GM21737 (cell line): ENCODE measurements at regions not wholly inside any gene's neighbourhood (a gene's known extent, or its start where the extent isn't known, plus 50 kb on each side); places are given as distances from the start of the nearest gene placed in this dataset.

ENCODE experiments used
- ATAC-seq: cut with Tn5 transposase; IDR thresholded peaks from one replicate; pipeline ENCODE4 v1.9.1; 2021; ENCODE audit warnings: mild to moderate bottlenecking, moderate library complexity; ENCODE audit not compliant: unreplicated experiment

DNA sequence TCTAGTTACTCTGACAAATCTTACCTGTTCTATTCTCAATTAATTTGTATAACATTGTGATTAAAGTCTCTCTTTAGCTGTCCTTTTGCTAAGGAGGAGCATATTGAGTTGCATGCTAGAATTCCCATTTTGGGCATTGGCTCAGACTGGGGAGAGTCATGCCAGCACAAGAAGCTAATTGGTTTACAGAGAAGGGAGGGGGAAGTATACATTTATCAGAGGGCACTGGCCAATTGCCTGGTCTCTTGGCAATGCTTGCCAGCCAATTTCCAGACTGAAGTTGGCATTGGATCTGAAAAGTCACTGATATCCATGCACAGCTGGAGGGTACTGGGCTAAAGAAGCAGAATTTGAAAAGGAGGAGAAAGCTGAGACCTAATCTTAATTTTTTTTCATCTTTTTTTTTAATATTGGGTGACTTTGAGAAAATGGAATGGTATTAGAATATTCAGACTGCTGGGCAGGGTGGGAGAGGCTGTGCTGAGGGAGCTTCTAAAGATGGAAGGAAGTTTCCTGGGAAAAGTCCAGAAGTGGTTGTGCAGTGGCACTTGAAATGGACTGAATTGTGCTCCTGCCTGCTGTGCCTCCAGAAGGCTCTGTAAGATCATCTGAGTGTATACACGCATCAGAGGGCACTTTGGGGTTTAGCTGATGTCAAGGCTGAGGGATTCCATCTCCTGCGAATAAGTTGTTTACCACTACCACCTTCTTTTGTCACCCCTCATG, 365.2 kb upstream of the DPH6 start:
- no peak for ATAC-seq

DNA sequence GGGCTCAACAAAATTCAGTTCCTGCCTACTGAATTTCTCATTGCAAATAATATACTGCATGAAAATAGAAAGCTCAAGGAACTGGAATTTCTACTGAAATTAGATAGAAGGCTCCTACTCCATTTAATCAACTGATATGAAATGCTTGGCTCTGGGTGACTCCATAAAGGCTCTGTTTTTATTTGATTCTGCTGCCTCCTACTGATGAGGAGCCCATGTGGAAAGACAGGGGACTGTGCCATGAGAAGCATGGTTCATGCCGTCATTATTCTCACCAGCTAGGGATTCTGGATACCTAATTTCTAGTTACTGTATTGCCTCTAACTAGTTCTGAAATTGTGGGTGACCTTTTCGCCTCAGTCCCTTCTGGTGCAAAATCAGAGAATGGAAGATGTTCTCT, 366.2 kb upstream of the DPH6 start:
- no peak for ATAC-seq

DNA sequence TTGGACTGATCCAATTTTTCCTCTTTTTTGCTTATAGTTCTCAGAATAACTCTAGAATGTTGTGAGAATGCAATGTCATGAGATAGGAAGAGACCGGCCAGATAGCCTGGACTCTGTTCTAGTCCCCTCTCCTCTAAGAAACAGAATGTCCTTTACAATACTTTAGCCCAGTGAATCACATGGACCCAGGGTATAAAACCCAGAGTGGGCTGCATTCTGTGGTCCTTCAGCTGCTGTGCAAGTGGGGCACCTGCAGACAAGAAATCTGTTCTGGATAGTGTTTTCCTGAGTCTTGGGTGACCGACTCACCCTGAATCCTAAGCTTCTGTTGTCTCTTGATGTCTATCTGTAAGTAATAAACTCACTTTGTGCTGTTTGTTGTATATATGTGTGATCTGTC, 368.6 kb upstream of the DPH6 start:
- ATAC-seq: no peak

DNA sequence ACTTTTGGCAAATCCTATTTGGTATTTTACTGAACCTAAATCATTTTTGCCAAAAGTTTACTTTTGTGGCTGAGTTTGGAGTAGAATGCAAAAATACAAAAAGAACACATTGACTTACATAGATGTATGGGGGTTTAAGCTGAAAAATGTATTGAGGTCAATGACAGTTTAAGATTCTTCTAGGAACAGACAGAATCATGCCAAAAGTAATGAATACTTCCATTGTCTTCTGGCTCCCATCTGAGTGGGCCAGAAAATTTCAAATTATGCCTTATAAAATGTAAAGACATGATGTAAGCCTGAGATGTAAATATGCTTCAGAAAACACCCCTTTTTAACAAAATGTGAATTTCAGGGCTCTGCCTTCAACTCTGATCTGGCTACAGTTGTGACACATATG, 375.1 kb upstream of the DPH6 start:
- ATAC-seq: no peak

DNA sequence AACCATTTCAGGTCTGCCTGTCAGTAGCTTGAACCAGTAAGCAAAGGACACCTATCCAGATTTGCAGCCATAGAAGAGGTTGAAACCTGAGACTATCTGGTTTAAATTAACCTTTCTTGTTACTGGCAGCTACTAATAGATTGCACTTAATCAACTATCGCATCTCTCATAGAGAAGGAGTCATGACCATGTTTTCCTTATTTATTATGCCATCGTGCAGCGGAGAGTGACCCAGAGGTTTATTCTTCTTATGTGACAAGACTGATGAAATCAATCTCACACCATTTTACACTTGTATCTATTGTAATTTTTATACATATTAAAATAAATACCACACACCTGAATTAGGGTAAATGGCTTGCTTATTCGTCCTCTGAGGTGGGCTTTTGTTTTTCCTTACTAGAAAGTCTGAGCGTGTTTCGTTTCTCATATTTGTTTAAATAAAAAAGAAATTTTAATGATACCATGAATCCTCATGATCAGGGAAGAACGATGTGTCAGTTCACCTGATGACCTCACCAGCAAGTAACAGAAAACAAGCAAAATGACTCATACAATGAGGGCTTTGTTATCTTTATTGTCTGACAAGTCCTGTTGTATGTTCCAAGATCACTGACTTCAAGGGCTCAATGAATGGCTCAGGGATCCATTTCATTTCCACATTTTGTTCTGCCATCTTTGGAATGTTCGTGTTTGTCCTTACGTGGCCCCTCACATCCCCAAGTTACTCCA, 379.5 kb upstream of the DPH6 start:
- no peak for ATAC-seq

DNA sequence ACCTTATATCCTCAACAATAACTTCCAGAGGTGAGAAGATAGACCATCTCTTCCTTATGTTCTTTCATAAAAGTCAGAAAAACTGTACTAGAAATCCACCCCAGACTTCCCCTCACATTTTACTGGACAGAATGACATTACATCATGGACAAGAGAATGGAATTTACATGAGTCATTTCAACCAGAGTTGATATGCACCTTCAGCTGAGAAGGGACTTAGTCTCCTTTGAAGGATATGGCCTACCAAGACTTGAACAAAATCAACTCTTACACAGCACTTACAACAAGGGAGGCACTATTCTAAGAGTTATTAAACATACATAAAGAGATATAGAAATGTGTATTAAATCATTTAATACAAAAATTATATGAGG, 380.0 kb upstream of the DPH6 start:
- no peak for ATAC-seq

DNA sequence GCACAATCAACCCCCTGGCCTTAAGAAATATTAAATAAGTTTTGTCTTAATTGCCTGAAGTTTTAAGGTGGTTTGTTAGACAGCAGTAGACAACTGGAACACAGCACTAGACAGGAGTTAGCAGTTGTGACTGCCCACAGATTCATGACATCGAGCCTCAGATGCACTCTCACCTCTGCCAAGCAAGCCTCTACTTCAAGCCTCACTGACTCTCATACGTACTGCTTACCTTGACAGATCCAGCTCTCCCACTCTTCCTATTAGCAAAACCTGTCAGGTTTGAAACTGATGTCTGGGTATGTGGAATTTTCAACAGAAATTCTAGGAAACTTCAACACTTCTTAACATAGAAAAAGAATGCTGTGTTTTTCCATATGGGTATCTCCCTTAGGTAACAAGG, 382.9 kb upstream of the DPH6 start:
- no peak for ATAC-seq

DNA sequence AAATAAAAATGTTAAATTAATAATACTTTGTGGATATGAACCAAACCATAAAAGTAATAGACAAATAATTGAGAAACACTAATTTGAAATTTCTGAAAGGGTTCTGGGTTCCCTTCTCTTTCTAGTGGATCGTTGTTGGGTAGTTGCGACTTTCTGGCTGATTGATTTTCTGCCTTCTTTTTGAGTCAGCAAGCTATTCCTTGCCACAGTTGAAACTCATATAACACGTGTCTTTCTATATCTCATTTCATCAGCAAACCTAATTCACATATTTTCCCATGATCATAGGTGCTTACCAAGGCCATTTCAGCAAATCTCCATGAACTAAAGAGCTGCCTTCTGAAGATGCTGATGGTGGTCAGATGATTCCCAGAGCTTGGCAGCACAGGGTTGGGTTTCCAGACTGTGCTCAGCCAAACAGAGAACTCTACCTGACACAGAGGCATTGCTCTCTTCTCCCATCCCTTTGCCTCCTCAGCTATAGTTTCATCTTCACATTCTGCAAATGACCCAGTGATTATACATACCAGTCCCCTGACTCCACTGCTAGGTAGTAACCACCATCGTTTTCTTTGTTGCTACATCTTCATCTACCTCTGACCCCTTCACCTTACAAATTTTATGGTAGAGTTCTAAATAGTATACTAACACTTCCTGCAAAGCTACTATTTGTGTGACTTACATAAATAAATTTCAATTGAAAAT, 383.9 kb upstream of the DPH6 start:
- no peak for ATAC-seq

DNA sequence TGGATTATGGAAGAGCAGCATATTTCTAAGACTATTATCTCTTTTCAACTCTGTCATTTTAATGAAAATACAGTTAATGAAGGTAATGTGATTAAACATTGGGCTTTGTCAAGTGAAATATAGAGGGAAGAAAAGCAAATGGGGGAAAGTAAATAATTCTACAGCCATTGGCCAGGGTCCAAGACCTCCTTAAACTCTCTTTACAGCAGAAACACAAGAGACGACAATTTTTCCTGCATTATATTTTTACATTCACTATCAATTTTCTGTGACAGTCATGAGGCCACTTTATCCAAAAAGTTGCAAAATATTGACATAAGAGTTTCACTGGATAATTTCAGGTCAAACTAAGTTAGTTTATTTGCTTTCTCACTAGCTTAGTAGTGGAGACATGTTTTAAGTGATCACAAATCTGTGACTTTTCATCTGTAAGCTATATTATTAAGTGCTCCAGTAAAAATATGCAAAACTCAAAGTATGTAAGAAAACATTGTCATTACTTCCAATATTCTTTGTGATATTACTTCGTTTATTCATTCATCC, 385.9 kb upstream of the DPH6 start:
- ATAC-seq: no peak

DNA sequence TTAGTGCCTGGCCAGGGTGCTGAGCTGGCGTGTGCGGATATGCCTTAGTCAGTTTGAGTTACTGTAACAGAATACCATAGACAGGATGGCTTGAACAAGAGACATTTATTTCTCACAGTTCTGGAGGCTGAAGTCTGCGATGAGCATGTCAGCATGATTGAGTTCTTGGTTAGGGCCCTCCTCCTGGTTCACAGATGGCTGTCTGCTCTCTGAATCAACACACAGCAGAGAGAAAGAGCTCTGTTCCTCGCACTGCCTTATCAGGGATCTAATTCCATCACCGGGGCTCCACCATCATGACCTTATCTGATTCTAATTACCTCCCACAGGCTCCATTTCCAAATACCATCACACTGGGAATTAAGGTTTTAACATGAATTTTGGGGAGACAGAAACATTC, 386.6 kb upstream of the DPH6 start:
- no peak for ATAC-seq

DNA sequence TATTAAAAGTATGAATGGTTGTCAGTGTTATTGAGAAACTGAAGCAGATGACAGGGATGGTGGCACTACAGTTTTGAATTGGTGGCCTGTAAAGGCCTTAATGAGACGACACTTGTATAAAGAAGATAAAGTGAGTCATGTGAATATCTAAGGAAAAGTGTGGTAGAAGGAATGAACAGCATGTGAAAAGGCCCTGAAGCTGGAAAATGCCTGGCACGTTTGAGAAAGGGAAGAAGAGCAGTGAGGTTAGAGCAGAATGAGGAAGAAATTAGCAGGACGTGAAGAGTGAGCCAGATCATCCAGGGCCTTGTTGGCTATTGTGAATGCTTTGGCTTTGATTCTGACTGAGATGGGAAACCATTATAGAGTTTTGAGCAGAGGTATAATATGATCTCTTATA, 387.6 kb upstream of the DPH6 start:
- no peak for ATAC-seq

DNA sequence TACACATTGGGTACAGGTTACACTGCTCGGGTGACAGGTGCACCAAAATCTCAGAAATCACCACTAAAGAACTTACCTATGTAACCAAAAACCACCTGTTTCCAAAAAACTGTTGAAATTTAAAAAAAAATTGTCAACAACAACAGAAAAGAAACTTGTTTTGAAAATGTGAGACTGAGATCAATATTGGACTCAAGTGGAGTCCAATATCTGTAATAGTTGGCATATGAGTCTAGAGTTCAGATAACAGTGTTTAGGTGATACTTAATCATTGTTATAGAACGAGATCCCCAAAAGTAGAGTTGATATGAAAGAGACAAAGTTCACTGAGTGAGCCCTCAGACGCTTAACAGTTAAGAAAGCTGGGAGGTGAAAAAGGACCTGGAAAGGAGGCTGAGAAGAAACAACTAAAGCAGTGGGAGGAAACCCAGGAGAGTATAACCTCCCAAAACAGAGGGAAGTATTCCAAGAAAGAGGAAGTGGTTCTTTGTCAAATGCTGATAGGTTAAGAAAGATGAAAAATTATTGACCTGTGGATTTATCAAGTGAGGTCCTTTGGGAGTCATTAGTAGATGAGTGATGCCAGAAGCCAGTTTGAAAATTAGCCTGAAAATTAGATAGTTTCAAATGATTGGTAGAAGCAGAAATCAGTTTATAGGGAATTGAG, 388.6 kb upstream of the DPH6 start:
- ATAC-seq: no peak

DNA sequence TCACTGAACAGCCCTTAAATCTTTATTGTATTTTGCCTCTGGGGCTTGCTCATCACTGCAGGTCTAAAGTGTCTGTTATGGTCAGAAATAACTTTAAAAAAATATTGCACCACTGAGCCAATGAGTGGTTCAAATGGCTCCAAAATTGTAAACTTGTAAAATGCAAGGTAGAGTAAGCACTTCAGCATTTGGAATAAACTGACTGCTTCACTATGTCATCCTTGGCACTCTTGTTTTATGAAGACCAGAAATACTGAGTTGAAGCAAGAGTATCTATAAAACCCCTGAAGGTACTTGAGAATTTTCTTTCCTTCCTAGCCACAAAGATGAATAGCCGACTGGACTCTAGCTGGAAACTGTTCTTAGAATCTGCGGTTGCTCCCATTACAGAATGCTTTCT, 390.3 kb upstream of the DPH6 start:
- no peak for ATAC-seq

DNA sequence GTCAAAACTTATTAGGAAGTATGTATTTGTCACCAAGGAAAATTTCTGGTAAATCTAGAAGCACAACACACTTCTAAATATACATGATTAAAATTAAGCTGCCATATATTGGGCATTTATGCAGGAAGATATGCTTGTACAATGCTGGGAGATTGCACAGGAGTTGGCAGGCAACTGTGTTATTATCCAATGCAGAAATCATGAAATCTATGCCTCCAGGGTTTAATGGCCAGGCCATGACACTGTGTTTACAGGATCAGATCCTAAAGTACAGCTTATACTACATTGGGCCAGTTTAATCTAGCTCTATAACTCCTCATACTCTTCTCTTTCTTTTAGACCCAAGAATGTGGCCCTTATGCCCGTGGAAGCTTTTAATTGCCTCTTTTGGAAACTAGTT, 391.4 kb upstream of the DPH6 start:
- no peak for ATAC-seq

DNA sequence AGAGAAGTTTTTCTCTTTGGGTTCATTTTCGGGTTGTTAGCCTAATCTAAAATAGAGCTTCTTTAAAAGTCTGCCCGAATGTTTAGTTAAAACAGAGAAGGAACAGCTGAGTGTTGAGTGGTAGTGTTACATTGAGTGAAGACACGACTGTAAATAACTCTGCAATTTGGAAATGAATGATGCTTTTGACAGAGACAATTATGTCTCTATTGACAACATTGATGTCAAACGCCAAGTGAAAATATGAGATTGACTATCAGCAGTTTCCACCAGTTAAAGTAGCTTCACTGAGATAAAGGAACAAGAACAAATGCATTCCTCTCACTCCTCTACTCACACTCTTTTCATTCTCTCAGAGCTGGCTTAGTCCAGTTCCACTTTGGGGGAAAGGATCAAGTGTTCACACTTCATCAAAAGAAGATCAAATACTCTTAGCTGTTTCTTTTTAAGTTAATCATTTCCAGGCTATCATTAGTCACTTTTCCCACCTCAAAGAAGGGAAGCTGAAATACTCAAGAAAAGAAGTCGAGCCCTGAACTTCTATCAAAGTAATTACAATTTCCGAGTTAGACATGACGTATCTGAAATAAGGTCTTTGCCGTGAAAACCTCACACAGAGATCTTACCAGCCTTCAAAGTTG, 399.1 kb upstream of the DPH6 start:
- ATAC-seq: no peak

DNA sequence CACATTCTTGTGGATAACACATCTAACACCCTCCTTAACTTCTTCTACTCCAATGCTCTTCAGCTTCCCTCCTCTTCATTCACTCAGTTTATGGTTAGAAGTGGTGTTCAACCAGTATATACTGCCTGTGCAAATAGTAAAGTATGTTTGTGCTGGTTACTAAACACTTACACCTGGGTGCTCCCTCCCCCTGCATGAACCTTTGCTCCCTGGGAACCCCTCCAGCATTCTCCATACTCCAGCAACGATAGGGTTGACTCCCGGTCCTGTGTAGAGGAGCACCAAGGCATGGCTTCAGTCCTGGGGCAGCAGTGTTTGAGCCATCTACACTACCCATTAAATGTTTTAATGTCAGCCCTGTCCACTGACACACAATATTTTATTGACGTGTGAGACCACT, 407.5 kb upstream of the DPH6 start:
- ATAC-seq: no peak

DNA sequence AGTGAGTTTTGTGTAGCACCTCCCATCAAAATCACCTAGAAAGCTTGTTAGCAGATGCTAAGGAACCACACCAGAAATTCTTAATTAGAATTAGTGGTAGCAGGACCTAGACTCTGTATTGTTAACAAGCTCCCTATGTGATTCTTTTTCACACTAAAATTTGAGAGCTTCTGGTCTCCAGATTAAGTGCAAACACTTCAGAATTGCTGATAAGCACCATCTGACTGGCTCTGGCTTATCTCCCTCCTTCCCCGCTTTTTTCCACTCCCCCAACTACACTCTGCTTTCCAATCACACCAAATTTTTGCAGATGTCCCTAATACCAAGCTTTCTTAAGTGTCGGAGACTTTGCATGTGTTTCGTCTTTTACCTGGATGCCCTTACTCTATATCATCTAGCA, 410.1 kb upstream of the DPH6 start:
- no peak for ATAC-seq

DNA sequence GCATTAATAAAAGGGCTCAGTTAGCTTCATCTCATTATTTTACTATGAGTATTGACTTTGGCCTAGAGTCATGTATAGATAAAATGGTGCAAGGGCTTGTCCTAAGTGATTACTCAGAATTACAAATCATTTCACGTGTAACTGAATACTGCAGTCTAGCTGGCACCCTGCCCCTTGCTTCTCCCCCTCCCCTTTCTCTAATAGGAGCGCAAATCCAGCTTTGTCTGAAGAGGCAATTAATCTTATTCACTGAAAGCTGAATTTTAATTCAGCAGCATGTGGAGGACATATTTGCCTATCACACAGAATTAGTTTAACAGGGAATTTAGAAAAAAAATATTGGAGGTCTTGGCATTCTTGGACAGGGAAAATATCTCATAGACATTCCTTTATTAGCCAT, 412.1 kb upstream of the DPH6 start:
- ATAC-seq: no peak

DNA sequence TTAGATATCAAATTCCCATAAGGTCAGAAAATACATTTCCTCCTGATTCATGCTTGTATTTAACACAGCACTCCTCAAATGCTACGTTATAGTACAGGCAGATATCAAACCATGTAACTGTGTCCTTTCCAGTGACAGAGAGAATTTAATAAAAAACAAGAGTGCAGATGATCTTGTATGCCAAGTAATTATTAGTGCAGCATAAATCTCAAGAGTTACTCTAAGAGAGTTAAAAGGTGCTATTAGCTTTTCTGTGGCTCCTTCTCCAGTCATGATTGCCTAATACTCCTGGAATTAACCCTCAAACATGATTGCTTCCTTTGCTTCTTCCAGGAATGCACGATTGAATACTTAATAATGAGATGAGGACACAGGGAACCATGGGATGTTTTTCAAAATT, 413.0 kb upstream of the DPH6 start:
- no peak for ATAC-seq

DNA sequence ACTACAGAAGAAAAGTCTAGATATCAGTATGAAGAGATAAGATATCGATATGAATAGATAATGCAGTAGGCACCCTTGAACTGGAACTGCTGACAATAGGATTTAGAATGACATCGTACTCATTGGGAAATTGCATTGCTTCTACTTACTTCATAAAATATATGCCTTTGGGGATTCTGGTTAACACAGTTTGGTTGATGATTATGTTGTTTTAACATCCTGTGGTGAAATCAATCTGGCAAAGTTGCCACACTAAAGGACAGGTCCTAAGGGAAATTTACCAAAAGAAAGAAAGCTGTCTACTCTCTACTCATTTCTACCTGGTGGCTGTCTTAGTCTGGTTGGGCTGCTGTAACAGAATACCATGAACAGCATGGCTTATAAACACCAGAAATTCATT, 417.4 kb upstream of the DPH6 start:
- no peak for ATAC-seq

DNA sequence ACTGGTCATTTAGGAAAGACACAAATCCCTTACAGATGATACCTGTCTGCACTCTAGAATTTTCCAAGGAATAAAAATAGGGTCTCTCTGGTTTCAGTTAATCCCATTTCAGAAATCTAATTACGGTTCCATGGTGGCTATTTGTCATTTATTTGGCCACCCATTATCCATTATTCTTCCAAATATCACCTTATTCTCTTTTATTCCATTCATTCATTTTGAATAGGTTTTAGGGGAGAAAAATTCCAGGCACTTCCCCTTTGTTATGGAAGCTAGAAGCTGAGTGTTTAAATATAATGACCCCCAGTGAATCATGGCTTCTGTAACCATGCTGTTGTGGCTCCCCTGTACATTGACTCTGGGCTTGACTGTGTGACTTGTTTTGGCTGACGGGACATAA, 420.8 kb upstream of the DPH6 start:
- ATAC-seq: no peak
